Upper lobe of left lung (tissue), 4 donors: ENCODE measurements at regions not wholly inside any gene's neighbourhood (a gene's known extent, or its start where the extent isn't known, plus 50 kb on each side); places are given as distances from the start of the nearest gene placed in this dataset.

Experiments used
- CTCF ChIP-seq, 6 experiments: fragments of 450-650 bp in 4 of 6; fragments of 200-600 bp in 2 of 6; sonication (generic) in 2 of 6; IDR thresholded peaks; one replicate each; pipeline ENCODE4 v1.5.1; 2016 to 2019; ENCODE audit warnings: antibody characterized with exemption in 6 of 6
- EP300 ChIP-seq, 4 donors: sonication (generic); formaldehyde crosslinking; IDR thresholded peaks; one replicate each; pipeline ENCODE4 v1.5.1; 2017; ENCODE audit warnings: antibody characterized with exemption in 4 of 4, control low read depth in 2 of 4
- POLR2A ChIP-seq, 4 donors: fragments of 450-650 bp; IDR thresholded peaks; one replicate each; pipeline ENCODE4 v1.5.1; 2016 to 2017; ENCODE audit warnings: antibody characterized with exemption in 4 of 4, mild to moderate bottlenecking in 2 of 4
- POLR2AphosphoS5 ChIP-seq, 2 donors: sonication (generic); formaldehyde crosslinking; IDR thresholded peaks; one replicate each; pipeline ENCODE4 v1.5.1; 2017; ENCODE audit warnings: antibody characterized with exemption in 2 of 2

GRCh38 chr22:22176929-22177616, 67.5 kb upstream of the VPREB1 start:
- no peak for TF ChIP-seq CTCF (IDR thresholded peaks at IDR 0.05)
- no peak for TF ChIP-seq POLR2AphosphoS5 (IDR thresholded peaks at IDR 0.05)
- no peak for TF ChIP-seq POLR2A (IDR thresholded peaks at IDR 0.05)
- TF ChIP-seq EP300 (IDR thresholded peaks at IDR 0.05): no peak
